Ecto neural progenitor cell (in vitro differentiated cells): ENCODE measurements at regions not wholly inside any gene's neighbourhood (a gene's known extent, or its start where the extent isn't known, plus 50 kb on each side); places are given as distances from the start of the nearest gene placed in this dataset.
"Not testable (repeated sequence)": the region's sequence is repeated elsewhere in the genome, so short reads cannot be mapped to it uniquely, and the experiment has no call there.

Experiments used
- DNase-seq: peaks from one replicate; pipeline ENCODE4 v3.0.0-alpha.2; 2018; ENCODE audit warnings: low spot score

DNA sequence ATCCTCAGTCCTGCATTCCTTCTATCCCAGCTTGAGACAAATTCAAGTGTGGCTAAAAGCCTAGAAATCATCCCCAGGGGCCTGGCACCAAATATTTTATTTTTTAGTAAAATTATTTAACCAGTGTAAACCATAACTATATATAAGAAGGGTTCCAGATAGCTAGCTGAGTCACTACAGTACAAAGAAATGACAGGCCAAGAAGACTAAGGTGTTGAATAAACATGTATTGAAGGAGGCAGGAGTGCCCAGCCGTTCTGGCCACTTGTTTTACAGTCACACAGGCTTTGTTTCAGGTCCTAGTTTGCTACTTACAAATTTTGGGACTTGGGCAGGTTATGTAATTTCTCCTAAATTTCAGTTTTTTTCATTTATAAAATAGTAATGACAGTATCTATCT is 225.9 kb upstream of the PITX2 start:
- DNase-seq, result no peak

DNA sequence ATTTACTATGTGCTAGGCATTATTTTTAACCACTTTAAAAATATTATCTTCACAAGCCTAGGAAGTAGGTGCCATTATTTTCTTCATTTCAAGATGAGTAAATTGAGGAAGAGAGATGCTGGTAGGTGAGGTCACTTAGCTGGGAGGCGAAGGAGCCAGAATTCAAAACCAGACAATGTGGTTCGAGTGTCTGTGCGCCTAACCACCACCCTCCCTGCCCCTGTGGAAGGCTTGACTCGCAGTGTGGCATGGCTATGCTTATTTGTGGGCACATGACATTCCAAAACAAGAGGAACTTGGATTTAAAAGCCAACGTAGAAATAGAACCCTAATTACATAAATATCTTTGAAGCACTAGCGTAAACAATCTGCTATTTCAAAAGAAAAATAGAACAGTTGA is 226.6 kb upstream of the PITX2 start:
- no peak for DNase-seq

- peak; percentile 52 for DNase-seq
Observed at GRCh38 chr4:110850461-110851442, 227.9 kb upstream of the PITX2 start.

DNA sequence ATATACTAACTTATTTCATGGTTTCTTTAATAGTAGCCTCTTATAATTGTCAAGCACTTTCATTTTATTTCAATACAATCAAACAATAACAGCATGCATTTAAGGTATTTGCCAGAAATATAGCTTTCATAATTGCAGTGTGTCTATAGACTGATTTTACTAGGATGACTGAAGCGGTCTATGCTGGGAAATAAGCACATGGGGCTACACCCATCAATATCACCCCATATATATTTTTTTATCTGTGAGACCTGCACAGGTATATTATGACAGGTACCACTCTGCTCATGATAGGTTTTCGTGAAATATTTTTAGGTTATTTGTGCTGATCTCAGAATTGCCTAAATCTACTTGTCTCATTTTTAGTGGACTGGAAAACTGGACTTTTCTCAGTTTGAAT is 229.1 kb upstream of the PITX2 start:
- no peak for DNase-seq

- DNase-seq, result no peak
Observed at GRCh38 chr4:110852793-110853192, 229.9 kb upstream of the PITX2 start.

- no peak for DNase-seq
Observed at GRCh38 chr4:110853242-110853641, 230.4 kb upstream of the PITX2 start.

DNA sequence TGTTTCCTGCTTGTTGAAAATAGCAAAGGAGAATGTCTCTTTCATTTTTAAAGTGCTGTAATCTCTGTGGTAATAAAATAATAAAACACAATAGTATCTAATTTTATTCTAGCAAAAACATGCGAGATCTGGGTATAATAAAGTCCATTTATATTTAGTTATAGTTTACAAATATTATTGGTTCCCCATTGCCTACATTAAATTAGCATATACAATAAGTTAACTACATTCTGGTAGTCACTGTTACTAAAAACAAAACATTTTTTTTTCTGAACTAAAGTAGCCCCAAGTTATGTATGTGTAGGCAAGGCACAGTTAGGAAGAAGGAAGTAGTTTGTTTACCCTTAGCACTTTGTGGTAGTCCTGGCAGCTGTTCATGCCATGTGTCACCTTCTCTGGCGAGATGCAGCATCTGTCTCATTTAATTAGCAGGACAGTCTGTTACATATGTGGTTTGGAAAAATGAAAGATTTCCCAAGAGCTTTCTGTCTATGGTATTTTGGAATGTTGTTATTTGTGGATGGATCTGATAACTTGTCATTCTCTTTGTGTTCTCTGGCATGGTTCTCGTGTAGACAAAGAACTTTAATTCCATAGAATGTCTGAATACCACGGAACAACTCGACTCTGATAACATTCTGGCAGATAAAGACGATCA is 231.3 kb upstream of the PITX2 start:
- DNase-seq, result no peak

GRCh38 chr4:110860125-110860524 is 237.2 kb upstream of the PITX2 start:
- no peak for DNase-seq

- no peak for DNase-seq
Observed at GRCh38 chr4:110860901-110861300, 238.0 kb upstream of the PITX2 start.

DNA sequence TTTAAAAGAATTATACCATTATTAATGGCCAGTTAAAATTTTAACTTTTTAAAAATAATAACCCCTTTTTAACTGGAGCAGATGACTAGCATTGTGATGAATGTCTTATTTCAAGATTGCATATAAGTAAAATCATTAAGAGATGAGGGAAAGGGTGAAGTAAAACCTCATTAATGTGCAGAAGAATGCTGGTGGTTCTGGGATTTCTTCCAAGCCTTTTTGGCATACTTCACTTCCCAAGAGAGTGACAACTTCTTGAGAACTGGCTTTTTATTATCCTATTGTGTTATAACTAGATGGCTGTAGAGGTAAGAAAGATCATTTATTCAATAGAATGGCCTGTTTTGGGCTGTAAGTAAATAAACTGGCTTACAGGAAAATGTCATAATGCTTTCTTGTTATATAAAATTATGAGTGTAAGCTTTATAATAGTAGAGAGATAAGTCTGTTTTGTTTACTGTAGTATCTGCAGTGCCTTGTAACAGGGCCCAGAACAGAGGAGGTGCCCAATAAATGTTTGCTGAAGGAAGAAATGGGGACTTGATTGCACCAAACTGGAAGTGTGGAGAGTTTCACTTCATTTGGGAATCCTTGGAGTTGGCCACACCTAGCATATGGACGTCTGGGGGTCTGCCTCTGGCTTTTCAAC is 242.9 kb upstream of the PITX2 start:
- no peak for DNase-seq

GRCh38 chr4:110867251-110867960 is 244.5 kb upstream of the PITX2 start:
- DNase-seq, result no peak

DNA sequence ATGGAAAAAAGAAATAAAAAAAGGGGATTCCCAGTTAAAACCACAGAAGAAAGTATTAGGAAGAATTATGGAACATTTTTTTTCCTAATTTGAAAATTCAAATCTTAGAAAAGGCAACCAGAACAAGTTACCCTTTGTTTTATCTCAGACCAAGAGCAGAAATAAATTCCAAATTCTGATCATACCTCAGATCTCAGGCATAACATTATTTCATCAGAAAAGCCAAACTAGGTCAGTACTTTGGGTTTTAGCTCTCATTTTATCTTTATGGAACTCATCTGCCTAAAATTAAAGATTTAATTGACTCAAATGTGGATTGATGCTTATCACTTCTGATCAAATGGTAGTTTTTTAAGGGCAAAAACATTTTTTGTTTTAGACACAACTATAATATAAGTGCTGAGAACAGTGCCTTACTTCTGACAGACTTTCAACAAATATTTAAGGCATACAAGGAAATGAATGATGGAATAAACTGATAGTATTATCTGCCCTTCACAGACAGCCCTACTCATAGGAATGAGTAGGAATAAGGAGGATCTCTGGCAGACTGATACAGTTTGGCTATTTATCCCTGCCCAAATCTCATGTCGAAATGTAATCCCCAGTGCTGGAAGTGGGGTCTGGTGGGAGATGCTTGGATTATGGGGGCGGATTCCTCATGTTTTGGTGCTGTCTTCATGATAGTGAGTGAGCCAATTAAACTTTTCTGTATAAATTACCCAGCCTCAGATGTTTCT is 245.3 kb upstream of the PITX2 start:
- no peak for DNase-seq

- DNase-seq, result no peak
Observed at GRCh38 chr4:110869114-110869513, 246.2 kb upstream of the PITX2 start.

DNA sequence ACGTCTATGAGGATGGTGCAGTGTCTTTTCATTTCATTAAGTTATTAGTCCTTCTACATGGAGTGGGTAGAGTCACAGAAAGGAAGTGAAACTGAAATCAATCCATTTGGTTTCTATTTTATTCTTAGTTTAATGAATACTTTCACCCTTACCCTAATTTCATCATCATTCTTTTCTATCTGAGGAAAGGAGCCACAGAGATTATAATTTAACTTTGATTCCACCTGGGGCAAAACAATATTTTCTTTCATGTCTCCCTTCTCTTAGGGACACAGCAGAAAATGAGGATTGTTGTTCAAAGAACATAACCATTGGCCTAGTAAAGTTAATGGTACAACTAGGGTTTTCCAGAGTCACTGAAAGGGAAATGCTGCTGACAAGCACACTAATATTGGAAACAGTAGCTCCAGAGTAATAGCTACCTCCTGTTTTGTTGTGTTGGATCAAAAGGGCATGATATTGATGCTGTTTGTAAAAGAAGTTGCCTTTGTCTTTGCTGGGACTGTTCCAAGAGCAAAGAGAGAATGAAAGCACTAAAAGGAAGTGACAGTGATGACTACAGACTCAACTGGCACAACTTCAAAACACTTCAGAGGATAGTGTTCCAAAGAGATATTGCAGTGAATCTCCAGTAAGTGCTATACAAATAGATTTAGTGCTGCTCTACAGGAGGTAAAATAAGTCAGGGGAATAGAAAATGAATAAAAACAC is 247.1 kb upstream of the PITX2 start:
- no peak for DNase-seq

DNA sequence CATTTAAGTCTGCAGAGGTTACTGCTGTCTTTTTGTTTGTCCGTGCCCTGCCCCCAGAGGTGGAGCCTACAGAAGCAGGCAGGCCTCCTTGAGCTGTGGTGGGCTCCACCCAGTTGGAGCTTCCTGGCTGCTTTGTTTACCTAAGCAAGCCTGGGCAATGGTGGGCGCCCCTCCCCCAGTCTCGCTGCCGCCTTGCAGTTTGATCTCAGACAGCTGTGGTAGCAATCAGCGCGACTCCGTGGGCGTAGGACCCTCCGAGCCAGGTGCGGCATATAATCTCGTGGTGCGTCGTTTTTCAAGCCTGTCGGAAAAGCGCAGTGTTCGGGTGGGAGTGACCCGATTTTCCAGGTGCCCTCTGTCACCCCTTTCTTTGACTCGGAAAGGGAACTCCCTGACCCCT is 253.3 kb upstream of the PITX2 start:
- DNase-seq, result not testable (repeated sequence)

DNA sequence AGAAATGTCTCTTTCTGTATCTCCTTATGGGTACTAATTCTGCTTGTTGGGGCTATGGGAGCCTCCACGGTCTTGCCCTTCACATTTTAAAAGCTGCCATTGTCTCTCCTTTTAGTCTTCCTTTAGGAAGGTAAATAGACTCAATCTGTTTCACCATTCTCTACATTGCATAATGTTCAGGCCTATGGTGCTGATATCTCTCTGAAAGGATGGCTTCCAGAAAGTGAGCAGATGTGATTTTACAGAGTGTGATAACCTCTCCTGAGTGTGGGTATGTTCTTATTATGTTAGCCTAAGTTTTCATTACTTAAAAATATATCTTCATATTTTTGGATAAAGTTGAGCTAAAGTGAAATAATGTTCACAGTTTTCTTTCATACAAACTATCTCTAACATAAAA is 254.0 kb upstream of the PITX2 start:
- DNase-seq, result no peak

DNA sequence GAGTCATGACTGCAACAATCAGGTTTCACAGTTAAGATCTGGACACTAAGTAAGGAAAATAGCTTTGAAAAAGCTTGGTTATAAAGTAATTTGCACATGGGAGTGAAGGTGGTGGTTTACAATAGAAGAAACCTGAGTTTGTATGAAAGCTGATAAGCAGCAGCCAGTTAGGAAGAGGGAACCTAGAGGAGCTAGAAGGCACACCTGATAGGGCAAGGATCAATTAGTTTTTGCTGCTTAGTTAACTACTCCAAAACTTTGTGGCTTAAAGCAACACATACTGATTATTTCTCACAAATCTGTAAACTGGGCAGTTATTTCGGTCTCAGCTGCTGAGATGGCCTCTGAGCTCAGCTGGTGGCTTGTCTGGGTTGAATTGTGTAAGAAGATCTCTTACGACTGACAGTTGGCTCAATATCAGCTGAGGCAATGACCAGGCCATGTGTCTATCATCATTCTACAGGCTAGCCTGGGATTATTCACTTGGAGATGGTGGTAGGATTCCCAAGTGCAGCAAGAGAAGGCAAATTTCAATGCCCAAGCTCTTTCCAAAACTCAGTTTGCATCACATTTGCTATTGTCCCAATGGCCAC is 255.0 kb upstream of the PITX2 start:
- no peak for DNase-seq

- DNase-seq, result no peak
Observed at GRCh38 chr4:110878413-110878812, 255.5 kb upstream of the PITX2 start.

- no peak for DNase-seq
Observed at GRCh38 chr4:110878956-110879355, 256.1 kb upstream of the PITX2 start.

- DNase-seq, result no peak
Observed at GRCh38 chr4:110886270-110886669, 263.4 kb upstream of the PITX2 start.
